NCI-H2171 treated with DMSO at 0.1 percent for 48 hours (cell line): ENCODE measurements at regions not wholly inside any gene's neighbourhood (a gene's known extent, or its start where the extent isn't known, plus 50 kb on each side); places are given as distances from the start of the nearest gene placed in this dataset.
A peak's percentile ranks its signal among the peaks of the same experiment; 100 is the strongest.

ENCODE experiments used
- DNase-seq: peaks from one replicate; lab custom pipeline; 2025; lab: John Stamatoyannopoulos, UW

GRCh38 chr1:189349607-189350006 is 1128.1 kb downstream of the BRINP3 start:
- no peak for DNase-seq

- DNase-seq, result no peak
Observed at GRCh38 chr1:189350983-189351616, 1126.6 kb downstream of the BRINP3 start.

DNA sequence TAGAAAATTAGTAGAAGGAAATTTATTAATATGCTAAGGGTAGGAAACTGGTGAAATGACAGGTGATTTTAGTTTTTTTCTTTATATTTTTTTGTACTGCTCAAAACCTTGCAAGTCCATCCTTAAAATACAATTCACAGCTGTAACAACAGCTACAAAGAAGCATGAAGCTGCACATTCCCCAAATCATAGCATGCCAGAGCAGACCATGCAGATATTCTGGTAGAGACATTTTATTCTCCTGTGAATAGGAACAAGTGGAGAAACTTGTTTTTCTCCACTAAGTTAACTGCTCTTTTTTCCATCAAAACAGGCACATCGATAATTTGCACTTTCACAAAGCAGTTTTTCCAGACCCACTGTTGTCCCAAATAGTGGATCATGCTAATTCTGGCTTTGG is 1125.7 kb downstream of the BRINP3 start:
- DNase-seq, result no peak

DNA sequence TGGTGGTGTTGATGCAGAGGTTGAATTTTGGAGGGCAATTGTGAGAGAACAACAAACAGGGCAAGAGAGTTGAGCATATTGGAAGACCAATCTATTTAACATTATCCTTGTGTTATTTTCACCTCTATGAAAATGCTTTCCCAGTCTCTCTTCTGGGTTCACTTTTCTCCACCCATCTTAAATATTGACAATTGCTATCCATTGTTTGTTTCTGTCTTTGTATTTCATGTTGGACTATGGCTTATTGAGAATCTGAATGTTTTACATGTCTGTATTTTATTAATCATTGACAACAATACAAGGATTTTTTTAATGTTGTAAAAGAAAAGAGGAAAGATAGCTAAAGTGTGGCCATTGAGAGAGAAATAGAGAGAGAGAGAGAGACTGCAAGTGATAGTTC is 1121.5 kb downstream of the BRINP3 start:
- no peak for DNase-seq

DNA sequence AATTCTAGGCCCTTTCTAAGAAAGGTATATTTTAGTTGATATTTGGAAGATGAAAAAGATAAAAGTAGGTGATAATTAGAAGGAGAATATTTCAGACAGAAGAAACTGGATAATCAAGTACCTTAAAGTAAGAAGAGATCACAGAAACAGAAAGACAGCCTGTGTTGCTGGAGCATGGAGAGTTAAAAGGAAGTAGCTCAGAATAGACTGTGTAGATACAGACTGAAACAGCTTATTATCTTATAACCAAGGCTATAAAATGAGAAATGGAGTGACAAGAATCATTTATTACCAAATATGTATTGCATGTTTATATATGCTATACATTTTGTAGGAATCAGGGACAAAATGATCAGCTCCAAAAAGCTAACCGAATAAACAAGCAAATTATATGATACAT is 1120.3 kb downstream of the BRINP3 start:
- DNase-seq, result no peak

- no peak for DNase-seq
Observed at GRCh38 chr1:189369612-189370011, 1108.1 kb downstream of the BRINP3 start.

GRCh38 chr1:189374816-189375215 is 1102.8 kb downstream of the BRINP3 start:
- DNase-seq, result no peak

- DNase-seq, result peak; percentile 10
Observed at GRCh38 chr1:189405419-189405818, 1072.2 kb downstream of the BRINP3 start.

DNA sequence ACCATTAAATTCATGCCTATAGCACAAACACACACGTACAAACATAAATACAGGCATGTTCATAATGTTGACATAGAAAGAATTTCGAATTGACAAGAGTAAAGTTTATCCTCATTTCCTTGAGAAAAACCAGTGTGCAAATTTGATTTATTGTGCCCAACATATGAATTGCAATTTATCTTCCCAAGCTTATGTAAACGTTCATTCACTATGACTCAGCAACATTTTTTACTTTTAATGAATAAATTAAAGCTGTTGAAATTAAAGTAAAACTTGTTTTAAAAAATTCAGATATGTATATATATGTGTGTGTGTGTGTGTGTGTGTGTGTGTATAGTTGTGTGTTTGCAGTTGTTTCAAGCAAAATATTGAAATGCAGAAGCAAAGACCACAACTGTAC is 1067.9 kb downstream of the BRINP3 start:
- DNase-seq, result no peak

DNA sequence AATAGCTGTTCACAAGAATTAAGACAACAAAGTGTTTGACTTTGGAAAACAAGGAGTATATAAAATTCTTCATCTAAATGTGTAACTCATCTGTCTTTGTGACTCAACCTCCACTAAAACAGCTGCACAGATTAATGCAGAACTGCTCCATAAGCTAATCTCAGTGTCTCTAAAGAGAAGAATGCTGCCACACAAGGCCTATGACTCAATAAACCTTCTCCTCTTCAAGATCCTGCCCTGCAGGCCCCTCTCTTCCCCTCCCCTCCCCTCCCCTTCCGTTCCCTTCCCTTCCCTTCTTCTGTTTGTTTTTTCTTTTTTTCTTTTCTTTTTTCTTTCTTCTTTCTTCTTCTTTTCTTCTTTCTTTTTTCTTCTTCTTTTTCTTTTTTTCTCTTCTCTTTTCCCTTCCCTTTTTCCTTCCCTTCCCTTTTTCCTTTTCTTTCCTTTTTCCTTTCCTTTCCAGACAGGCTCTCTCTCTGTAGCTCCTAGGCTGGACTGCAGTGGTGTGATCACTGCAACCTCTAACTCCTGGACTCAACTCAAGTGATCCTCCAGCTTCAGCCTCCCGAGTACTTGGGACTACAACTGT is 1052.8 kb downstream of the BRINP3 start:
- DNase-seq, result no peak

DNA sequence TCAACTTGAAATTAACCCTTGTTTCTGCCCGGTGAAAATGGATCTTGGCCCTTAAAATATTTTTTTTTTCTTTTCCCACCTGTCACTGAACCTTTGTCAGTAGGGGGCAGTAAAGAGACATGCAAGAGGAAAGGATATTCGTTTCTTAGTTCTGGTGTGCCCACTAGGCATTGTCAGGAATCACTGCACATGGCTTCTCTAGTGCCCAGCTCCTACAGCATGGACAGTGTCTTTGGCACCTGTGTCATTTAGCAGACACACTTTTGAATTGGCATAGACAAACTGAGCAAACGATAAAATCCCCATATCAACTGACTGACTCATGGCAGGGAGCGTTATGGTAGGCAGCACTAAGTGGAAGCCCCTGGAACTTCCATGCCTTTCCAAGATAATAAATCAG is 1048.1 kb downstream of the BRINP3 start:
- DNase-seq, result peak; percentile 4

- DNase-seq, result no peak
Observed at GRCh38 chr1:189431447-189431846, 1046.2 kb downstream of the BRINP3 start.

DNA sequence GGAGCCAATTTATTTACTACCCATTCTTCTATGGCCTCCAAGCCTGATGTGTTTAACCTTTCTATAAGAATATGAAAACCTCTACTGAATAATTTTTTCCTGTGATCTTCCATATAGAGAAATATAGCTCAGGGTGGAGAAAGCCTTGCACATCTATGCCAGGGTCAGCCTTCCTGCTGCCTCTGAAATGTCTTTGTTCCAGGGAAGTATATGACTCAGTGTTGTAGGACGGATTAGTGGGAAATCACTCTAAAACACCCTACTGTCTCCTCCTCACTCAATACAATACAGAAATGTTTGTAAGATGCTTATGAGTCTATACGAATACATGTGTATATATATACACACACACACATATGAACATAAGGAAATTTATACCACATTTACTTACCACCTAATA is 1044.9 kb downstream of the BRINP3 start:
- DNase-seq, result no peak

GRCh38 chr1:189434461-189434860 is 1043.2 kb downstream of the BRINP3 start:
- DNase-seq, result no peak

GRCh38 chr1:189435398-189435797 is 1042.3 kb downstream of the BRINP3 start:
- DNase-seq, result no peak

DNA sequence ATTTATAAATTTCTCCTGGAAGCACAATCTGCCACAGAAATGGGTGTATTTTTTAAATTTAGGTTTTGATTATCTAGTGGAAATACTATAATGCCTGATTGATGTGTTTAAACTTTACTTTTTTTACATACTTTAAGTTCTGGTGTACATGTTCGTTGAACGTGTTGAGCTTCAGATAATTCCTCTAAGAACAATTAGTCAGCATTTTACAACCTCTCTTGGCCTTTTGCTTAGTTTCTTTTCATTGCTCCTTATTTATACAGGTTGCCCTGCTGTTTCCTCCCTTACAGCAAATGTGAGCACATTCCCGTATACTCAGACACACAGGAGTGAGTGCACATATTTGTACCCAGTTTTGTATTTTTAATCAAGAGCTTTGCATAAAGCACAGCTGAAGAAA is 1038.9 kb downstream of the BRINP3 start:
- DNase-seq, result no peak

- no peak for DNase-seq
Observed at GRCh38 chr1:189463166-189463565, 1014.5 kb downstream of the BRINP3 start.

- no peak for DNase-seq
Observed at GRCh38 chr1:189496768-189497167, 980.9 kb downstream of the BRINP3 start.

GRCh38 chr1:189499736-189500135 is 977.9 kb downstream of the BRINP3 start:
- no peak for DNase-seq

GRCh38 chr1:189500778-189501177 is 976.9 kb downstream of the BRINP3 start:
- no peak for DNase-seq

GRCh38 chr1:189510827-189511226 is 966.8 kb downstream of the BRINP3 start:
- DNase-seq, result no peak

GRCh38 chr1:189513091-189513490 is 964.6 kb downstream of the BRINP3 start:
- DNase-seq, result no peak

DNA sequence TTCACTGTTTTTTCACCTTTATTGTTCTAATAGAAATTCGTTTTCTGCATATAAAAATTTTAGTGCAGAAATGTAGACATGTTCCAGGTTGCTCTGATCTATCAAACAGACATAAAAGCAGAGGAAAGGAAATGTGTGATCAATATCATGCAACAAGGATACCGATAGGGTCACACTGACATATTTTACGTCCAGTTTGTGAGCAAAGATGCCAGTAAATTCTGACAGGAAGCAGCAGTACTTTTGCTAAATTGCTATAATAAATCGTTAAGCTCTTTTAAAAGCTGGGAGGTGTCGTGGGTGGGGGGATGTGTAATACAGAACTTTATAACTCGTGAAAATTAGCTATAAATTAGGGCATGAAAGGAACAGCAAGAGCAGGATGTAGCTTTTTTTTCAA is 955.2 kb downstream of the BRINP3 start:
- no peak for DNase-seq

DNA sequence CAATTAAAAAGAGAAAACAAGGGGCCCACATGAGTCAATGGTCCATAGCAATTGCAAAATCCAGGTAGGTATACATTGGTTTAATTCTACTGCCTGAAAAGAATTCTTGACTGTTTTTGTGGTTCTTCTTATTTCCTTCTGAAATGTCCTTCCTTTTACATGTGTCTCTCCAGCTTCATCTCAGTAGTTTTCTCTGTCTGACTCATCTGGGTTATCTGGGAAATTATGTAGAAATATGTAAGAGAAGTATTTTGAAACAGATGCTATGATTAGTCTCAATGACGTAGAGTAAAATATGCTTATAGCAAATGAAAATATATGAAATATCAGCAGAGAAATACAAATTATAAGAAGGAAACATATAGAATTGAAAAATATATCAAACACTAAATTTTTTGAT is 953.2 kb downstream of the BRINP3 start:
- no peak for DNase-seq
